WTC11 (cell line): ENCODE measurements at regions not wholly inside any gene's neighbourhood (a gene's known extent, or its start where the extent isn't known, plus 50 kb on each side); places are given as distances from the start of the nearest gene placed in this dataset.

Experiments
- TF ChIP-seq, protein P1 (sequence below): sonication (generic); formaldehyde crosslinking; IDR thresholded peaks from 2 replicates; pipeline ENCODE4 v1.8.1; 2023; ENCODE audit warnings: mild to moderate bottlenecking, missing genetic modification reagents, moderate library complexity
- TF ChIP-seq, protein P2 (sequence below): fragments of 200-600 bp; IDR thresholded peaks from 2 replicates; pipeline ENCODE4 v1.8.0; 2022; ENCODE audit warnings: antibody characterized with exemption

DNA sequence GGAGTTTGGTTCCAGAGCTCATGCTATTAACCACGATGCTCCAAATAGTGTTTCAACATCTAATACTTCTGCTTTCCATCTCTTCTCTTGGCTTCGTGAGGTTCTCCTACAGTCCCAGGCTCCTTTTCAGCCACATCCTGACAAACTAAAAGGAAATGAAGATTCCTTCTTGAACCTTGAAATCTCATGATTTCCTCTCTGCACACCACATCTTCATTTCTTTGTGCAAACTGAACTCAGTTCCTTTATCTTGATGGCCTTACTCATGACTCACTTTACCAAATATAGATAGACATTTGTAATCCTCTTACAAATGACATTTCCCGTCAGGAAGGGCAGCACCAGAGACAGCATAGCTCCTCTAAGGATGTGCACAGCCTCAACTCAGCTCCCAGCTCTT, 50.0 kb upstream of the ITGA4 start:
- TF ChIP-seq, protein P1, sequence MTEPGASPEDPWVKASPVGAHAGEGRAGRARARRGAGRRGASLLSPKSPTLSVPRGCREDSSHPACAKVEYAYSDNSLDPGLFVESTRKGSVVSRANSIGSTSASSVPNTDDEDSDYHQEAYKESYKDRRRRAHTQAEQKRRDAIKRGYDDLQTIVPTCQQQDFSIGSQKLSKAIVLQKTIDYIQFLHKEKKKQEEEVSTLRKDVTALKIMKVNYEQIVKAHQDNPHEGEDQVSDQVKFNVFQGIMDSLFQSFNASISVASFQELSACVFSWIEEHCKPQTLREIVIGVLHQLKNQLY (CRISPR knock-in tag): no peak
- TF ChIP-seq, protein P2, sequence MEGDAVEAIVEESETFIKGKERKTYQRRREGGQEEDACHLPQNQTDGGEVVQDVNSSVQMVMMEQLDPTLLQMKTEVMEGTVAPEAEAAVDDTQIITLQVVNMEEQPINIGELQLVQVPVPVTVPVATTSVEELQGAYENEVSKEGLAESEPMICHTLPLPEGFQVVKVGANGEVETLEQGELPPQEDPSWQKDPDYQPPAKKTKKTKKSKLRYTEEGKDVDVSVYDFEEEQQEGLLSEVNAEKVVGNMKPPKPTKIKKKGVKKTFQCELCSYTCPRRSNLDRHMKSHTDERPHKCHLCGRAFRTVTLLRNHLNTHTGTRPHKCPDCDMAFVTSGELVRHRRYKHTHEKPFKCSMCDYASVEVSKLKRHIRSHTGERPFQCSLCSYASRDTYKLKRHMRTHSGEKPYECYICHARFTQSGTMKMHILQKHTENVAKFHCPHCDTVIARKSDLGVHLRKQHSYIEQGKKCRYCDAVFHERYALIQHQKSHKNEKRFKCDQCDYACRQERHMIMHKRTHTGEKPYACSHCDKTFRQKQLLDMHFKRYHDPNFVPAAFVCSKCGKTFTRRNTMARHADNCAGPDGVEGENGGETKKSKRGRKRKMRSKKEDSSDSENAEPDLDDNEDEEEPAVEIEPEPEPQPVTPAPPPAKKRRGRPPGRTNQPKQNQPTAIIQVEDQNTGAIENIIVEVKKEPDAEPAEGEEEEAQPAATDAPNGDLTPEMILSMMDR: no peak
